ENCODE measurements at regions not wholly inside any gene's neighbourhood (a gene's known extent, or its start where the extent isn't known, plus 50 kb on each side); places are given as distances from the start of the nearest gene placed in this dataset.

DNA sequence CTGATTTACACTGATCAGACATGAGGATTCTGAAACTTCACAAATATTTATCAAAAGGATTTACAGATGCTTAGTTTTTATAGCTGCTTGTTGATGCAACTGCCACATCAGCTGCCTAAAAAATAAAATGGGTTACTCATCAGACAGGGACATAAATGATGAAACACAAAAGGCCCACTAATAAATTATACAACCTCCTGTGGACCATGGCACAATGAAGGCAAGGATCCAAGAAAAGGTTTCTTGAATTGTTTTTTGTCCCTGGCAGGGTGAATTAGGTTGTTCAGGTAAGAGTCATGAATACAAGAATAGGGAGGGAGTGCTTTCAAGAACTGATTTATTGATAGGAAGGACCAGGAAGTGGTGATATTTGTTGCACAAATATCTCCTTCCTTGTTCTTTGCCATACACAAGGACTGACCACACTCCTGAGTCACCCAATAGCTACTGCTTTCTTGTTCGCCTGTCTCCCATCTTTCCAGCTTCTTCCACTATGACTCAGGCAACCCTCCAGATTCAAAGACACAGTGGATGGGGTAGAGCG, 234.5 kb downstream of the AHR start:
- Mint-ChIP-seq H3K36me3 (no peaks in the 10 kb centered on the region), H3K27me3 (peaks cover 6% of the 10 kb centered on the region), H3K4me3 (no peak overlapping the region), H3K4me1 (ENCODE audit: low read depth) (no peaks in the 10 kb centered on the region), H3K27ac (no peak overlapping the region), H3K9me3 (ENCODE audit: low read depth) (no peaks in the 10 kb centered on the region)

DNA sequence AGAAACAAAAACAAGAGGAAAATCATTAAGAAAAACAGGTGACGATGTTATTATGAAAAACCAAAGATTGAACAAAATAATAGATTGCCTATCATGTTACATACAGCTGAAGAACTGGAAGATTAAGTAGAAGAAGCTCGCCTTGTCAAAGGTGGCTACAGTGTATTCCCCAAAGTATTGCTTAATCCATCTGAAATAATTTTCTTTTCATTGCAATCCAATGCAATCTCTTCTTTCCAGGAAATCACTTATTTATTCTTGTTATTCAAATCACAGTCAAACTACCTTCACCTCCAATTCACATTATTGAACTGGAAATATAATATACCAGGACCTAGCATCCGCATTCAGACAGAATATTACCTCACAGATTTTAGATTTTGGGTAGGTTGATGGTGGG, 235.9 kb downstream of the AHR start:
- no peaks in the 10 kb centered on the region for H3K4me1 Mint-ChIP-seq (ENCODE audit: low read depth)
- H3K36me3 Mint-ChIP-seq, result no peaks in the 10 kb centered on the region
- no peak overlapping the region for H3K27ac Mint-ChIP-seq
- H3K9me3 Mint-ChIP-seq (ENCODE audit: low read depth), result no peaks in the 10 kb centered on the region
- peaks cover 6% of the 10 kb centered on the region for H3K27me3 Mint-ChIP-seq
- no peak overlapping the region for H3K4me3 Mint-ChIP-seq

DNA sequence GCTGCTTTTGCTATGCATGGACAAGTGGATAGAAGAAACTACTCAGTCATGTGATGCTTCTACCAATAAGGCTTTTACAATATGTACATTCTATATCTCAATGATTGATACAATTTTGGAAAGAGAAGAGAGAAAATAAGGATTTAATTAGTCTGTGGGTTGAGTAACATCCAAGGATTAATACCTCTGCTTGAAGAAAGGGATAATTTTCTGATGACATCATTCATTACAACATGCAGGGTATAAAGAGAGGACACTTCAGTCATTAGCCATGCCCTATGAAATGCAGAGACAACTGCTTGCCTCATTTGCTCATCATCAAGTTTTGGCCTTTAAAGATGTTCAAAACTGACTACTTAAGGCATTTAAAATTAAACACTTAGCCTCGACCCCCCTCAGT, 237.3 kb downstream of the AHR start:
- Mint-ChIP-seq H3K4me1 (ENCODE audit: low read depth) (no peaks in the 10 kb centered on the region), H3K27ac (no peak overlapping the region), H3K27me3 (peaks cover 6% of the 10 kb centered on the region), H3K4me3 (no peak overlapping the region), H3K36me3 (no peaks in the 10 kb centered on the region), H3K9me3 (ENCODE audit: low read depth) (no peaks in the 10 kb centered on the region)

DNA sequence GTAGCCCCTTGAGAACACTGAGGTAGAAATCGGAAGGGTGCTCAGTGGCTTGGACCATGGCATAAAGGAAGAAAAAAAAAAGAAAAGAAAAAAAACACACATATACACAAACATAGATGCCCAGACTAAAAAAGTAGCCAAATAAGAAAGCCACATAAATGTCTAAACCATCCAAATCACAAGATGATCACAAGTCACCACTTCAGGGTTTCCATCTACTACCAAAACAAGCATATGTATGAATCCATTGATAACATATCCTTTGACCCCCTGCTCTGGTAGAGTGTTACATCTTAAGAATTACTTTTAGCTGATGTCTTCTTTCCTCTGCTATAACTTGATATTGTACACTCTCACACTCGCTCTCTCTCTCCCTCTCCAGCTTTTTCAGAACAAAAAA, 245.9 kb downstream of the AHR start:
- Mint-ChIP-seq H3K4me1 (ENCODE audit: low read depth) (no peaks in the 10 kb centered on the region), H3K9me3 (ENCODE audit: low read depth) (no peaks in the 10 kb centered on the region), H3K4me3 (no peak overlapping the region), H3K36me3 (no peaks in the 10 kb centered on the region), H3K27me3 (peaks cover 2% of the 10 kb centered on the region), H3K27ac (no peak overlapping the region)

DNA sequence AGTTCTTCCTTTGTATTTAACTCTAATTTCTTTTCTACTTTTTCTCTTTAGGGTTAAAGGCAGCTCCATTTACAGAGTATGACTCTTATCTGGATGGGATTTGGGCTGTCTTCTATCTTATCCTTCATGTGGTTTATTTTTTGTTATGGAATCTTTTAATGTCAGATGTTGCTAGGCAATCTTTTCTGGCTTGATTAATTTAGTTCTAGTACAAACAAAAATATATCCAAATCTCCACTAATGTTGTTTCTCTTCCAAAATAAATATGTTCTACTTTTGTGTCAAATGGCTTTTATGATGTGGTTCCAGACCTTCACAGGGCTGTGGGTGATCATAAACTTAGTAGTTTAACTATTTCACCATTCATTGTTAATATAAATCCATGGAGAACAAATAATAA, 246.9 kb downstream of the AHR start:
- Mint-ChIP-seq H3K27ac (no peak overlapping the region), H3K4me1 (ENCODE audit: low read depth) (no peaks in the 10 kb centered on the region), H3K27me3 (peaks cover 2% of the 10 kb centered on the region), H3K4me3 (no peak overlapping the region), H3K36me3 (no peaks in the 10 kb centered on the region), H3K9me3 (ENCODE audit: low read depth) (no peaks in the 10 kb centered on the region)

DNA sequence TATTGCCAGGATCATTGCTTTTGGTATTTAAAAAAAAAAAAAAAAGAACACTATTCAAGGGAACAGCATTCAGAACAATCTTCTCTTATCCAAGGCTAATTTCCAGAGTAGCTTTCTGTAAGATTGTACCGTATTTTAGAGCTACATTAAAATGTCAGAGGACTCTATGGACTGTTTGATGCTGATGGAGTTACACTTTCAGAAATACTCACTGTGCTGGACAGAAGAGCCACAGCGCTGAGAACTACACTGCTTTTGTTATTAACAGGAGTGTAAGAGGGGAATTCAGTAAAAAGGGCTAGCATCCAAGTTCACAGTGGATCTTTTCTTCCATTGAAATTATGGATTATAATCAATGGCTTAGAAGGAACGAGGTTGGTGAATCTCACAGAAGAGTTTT, 247.7 kb downstream of the AHR start:
- no peaks in the 10 kb centered on the region for H3K4me1 Mint-ChIP-seq (ENCODE audit: low read depth)
- no peaks in the 10 kb centered on the region for H3K36me3 Mint-ChIP-seq
- no peak overlapping the region for H3K4me3 Mint-ChIP-seq
- no peaks in the 10 kb centered on the region for H3K9me3 Mint-ChIP-seq (ENCODE audit: low read depth)
- H3K27ac Mint-ChIP-seq, result no peak overlapping the region
- peaks cover 2% of the 10 kb centered on the region for H3K27me3 Mint-ChIP-seq

DNA sequence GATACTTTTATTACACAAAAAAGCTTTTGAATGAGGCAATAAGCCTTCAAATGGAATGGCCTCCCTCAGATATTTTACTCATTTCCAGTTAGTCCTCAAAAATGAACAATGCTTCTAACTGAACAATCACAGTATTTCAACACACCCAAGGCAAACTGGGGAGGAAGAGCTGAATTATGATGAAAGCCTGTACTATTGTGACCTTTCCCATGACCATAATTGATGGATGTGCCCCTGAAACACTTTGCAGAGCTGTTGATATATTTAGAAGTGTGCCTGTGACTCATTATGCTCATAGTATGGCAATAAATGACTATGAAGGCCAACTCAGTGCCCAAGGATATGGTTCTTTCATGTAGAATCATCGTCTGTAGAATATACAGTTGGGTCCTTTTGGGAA, 248.1 kb downstream of the AHR start:
- Mint-ChIP-seq H3K27me3 (peaks cover 2% of the 10 kb centered on the region), H3K4me3 (no peak overlapping the region), H3K4me1 (ENCODE audit: low read depth) (no peaks in the 10 kb centered on the region), H3K9me3 (ENCODE audit: low read depth) (no peaks in the 10 kb centered on the region), H3K27ac (no peak overlapping the region), H3K36me3 (no peaks in the 10 kb centered on the region)

DNA sequence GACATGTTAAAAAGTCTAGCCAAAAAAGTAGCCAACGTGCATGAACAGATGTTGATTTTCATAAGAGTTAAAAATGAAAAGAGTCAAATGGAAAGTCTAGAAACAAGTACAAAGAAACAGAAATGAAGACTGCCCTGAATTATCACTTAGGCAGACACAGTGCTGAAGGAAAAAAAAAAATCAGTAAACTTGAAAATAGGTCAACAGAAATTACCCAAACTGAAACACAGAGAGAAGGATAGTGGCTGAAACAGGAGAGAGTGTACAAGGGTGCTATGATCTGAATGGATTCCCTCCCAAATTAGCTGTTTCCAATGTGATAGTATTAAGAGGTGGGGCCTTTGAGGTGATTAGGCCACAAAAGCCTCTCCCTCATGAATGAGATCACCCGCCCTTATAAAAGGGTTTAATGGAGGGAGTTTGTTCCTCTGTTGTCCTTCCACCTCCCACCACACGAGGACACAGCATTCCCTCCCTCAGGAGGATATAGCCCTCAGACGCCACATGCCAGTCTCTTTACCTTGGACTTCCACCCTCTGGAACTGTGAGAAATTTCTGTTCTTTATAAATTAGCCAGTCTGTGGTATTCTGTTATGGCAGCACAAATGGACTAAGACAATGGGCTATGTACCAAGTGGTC, 249.7 kb downstream of the AHR start:
- Mint-ChIP-seq H3K9me3 (ENCODE audit: low read depth) (no peaks in the 10 kb centered on the region), H3K27me3 (peaks cover 2% of the 10 kb centered on the region), H3K4me3 (no peak overlapping the region), H3K27ac (no peak overlapping the region), H3K4me1 (ENCODE audit: low read depth) (no peaks in the 10 kb centered on the region), H3K36me3 (no peaks in the 10 kb centered on the region)

DNA sequence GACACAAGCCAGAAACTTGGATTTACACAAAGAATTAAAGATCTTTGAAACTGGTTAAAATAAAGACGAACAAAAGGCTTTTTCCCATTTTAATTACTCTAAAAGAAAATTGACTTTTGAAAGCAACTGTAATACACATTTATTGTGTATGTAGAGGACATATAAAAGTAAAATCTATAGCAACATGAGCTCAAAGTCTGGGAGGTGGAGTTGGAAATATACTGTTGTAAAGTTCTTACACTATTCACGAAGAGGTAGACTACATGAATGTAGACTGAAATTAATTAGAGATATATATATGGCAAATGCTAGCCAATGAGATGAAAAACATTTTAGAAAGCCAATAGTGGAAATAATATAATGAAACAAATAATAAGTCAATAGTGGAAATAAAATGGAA, 251.0 kb downstream of the AHR start:
- no peaks in the 10 kb centered on the region for H3K4me1 Mint-ChIP-seq (ENCODE audit: low read depth)
- H3K9me3 Mint-ChIP-seq (ENCODE audit: low read depth), result no peaks in the 10 kb centered on the region
- no peaks in the 10 kb centered on the region for H3K36me3 Mint-ChIP-seq
- no peak overlapping the region for H3K4me3 Mint-ChIP-seq
- H3K27me3 Mint-ChIP-seq, result no peaks in the 10 kb centered on the region
- H3K27ac Mint-ChIP-seq, result no peak overlapping the region

DNA sequence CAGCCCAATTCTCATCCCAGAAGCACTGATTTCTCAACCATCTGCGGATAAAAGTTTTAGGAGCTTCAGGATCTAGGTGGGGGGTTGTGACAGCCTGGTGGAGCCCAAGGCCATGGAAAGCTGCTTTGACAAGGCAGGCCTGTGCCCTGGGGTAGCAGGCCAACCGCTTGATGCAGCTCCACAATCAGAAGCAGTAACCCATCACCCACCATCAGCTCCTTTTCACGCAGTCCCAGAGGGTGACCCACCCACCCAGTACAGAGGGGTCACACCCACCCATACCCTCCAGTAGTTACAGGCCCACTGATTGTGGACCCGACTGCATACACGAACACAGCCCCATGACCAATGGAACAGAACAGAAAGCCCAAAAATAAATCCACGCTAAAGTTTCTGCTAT, 253.9 kb downstream of the AHR start:
- Mint-ChIP-seq H3K36me3 (no peaks in the 10 kb centered on the region), H3K27me3 (no peaks in the 10 kb centered on the region), H3K4me1 (ENCODE audit: low read depth) (no peaks in the 10 kb centered on the region), H3K4me3 (no peak overlapping the region), H3K9me3 (ENCODE audit: low read depth) (no peaks in the 10 kb centered on the region), H3K27ac (no peak overlapping the region)

DNA sequence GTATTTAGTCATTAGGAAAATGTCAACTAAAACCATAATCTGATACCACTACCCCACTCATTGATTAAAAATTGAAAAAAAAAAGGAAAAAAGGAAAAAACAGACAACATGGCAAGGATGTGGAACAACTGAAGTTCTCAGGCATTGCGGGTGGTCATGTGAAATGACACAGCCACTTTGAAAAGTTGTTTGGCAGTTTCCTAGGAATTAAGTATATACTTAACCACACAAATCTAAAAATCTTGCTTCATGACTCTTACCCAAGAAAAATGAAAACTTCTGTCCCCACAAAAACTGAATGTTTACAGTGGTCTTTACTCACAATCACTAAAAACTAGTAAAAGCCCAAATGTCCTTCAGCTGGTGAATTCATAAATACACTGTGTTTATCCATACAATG, 254.5 kb downstream of the AHR start:
- Mint-ChIP-seq H3K36me3 (no peaks in the 10 kb centered on the region), H3K4me1 (ENCODE audit: low read depth) (no peaks in the 10 kb centered on the region), H3K4me3 (no peak overlapping the region), H3K27ac (no peak overlapping the region), H3K9me3 (ENCODE audit: low read depth) (no peaks in the 10 kb centered on the region), H3K27me3 (no peaks in the 10 kb centered on the region)

DNA sequence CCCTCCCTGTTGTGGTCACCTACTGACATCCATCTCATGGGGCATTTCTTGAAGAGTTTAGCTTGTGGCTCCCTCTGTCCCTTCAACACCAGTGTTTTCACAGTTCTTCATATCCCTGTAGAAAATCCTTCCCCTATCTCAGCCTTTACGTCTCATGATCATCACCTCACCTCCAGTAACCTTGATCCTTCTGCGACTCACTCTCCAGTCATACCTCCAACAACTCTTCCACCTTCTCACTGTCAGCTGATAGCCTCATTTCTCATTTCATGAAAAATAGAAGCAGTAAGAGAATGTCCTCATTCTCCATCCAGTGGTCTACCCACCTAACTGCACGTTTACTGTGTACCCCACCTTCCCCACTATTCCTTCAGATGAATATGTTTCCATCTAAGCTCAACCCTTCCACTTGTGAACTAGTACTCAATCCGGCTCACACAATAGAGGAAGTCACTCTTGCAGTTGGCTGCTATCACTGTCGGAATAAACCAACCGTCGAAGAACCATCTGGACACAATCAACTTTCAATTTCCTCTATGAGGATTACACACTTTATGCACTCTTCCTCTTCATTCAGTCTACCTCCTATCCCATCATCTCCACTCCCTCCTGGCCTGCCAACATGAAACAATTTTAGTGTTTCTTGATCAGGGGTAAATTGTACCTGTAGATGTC, 256.0 kb downstream of the AHR start:
- Mint-ChIP-seq H3K27me3 (no peaks in the 10 kb centered on the region), H3K9me3 (ENCODE audit: low read depth) (no peaks in the 10 kb centered on the region), H3K4me1 (ENCODE audit: low read depth) (no peaks in the 10 kb centered on the region)

DNA sequence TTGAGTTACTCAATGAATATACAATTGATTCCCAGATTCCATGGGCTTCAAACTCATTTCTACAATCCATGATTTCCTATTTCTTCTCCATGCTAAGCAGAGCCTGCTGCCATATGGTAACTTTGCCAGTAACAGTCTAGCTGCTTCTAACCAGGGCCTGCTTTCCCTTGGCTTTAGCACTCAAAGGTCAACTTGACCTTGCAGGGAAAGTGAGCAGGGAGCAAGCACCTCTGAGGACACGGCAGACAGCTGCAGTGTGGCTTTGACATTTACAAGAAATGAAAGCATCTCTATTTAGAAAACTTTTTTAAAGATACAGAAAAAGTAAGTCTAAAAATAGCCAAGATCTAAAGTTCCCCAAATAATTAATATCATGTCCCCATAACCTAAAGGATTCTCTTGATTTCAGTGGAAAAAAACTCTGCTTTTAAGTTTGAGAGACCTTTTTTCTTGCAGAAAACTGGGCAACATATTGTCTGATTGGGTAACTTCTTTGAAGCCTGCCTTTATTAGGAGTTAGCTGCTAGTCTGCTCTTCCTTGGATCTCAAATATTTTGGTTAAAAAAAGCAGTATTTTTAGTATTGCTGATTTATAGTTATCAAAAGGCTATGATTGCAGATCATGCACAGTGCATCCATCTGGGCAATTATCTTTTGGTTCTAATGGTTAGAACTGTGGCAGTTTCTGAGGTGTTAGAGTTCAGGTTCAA, 257.9 kb downstream of the AHR start:
- Mint-ChIP-seq H3K9me3 (ENCODE audit: low read depth) (no peaks in the 10 kb centered on the region), H3K27me3 (no peaks in the 10 kb centered on the region), H3K27ac (no peak overlapping the region), H3K4me3 (no peak overlapping the region), H3K36me3 (no peaks in the 10 kb centered on the region), H3K4me1 (ENCODE audit: low read depth) (no peaks in the 10 kb centered on the region)

More for the DNA sequence above, 256.0 kb downstream of the AHR start:
- Mint-ChIP-seq H3K36me3 (no peaks in the 10 kb centered on the region), H3K27ac (no peak overlapping the region), H3K4me3 (no peak overlapping the region)

DNA sequence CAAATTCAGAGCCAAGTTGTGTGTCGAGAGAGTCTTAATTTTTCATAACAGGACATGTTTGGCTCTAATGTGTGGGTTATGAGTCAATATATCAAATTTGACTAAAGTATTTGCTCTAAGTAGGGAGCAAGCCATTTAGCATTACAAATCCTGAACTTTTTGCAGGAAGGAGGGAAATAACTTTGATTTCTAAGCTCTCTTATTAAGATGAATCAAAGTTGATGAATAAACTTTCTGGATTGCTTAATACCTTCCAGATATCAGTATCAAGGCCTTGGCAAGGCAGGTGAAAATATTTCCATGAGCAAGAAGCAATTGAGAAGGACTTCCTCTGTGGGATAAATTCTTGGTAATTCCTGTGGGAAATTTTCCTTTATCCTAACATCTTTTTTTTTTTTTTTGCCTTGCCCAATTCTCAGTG, 258.8 kb downstream of the AHR start:
- Mint-ChIP-seq H3K27me3 (no peaks in the 10 kb centered on the region), H3K4me1 (ENCODE audit: low read depth) (no peaks in the 10 kb centered on the region), H3K9me3 (ENCODE audit: low read depth) (no peaks in the 10 kb centered on the region), H3K36me3 (no peaks in the 10 kb centered on the region), H3K27ac (no peak overlapping the region), H3K4me3 (no peak overlapping the region)

DNA sequence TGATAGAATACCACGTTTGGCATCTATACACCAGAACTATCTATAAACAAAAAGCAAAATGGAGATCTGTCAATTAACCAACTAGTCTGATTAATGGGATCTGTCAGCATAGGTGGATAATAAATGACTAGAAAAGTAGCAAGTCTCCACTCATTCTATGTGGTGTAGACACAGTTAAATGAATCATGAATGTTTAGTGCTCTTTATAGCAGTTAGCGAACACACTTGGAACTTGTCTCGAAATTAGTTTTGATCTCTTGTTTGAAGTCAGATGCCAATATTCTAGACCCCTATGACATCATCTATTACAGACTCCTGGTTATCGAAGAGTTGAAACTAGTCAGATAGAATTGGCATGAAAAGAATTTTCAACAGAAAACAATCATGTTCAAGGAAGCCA, 259.7 kb downstream of the AHR start:
- H3K4me3 Mint-ChIP-seq, result no peak overlapping the region
- H3K4me1 Mint-ChIP-seq (ENCODE audit: low read depth), result no peaks in the 10 kb centered on the region
- H3K9me3 Mint-ChIP-seq (ENCODE audit: low read depth), result no peaks in the 10 kb centered on the region
- no peak overlapping the region for H3K27ac Mint-ChIP-seq
- no peaks in the 10 kb centered on the region for H3K36me3 Mint-ChIP-seq
- no peaks in the 10 kb centered on the region for H3K27me3 Mint-ChIP-seq
